GM19324 (cell line): ENCODE measurements at regions not wholly inside any gene's neighbourhood (a gene's known extent, or its start where the extent isn't known, plus 50 kb on each side); places are given as distances from the start of the nearest gene placed in this dataset.

ENCODE experiments used
- ATAC-seq: cut with Tn5 transposase; IDR thresholded peaks from one replicate; pipeline ENCODE4 v1.9.1; 2021; ENCODE audit warnings: mild to moderate bottlenecking, moderate library complexity; ENCODE audit not compliant: unreplicated experiment, low FRiP score

- no peak for ATAC-seq
Measured at GRCh38 chr11:129324533-129325175, 51.0 kb upstream of the BARX2 start.

- no peak for ATAC-seq
Measured at GRCh38 chr11:129323896-129324502, 51.6 kb upstream of the BARX2 start.

GRCh38 chr11:129322941-129323340 lies 52.7 kb upstream of the BARX2 start:
- no peak for ATAC-seq

GRCh38 chr11:129321076-129321475 lies 54.6 kb upstream of the BARX2 start:
- no peak for ATAC-seq

GRCh38 chr11:129320494-129320893 lies 55.2 kb upstream of the BARX2 start:
- ATAC-seq = no peak

- no peak for ATAC-seq
Measured at GRCh38 chr11:129319751-129320150, 55.9 kb upstream of the BARX2 start.

- ATAC-seq = no peak
Measured at GRCh38 chr11:129319201-129319600, 56.4 kb upstream of the BARX2 start.

- no peak for ATAC-seq
Measured at GRCh38 chr11:129317571-129317970, 58.1 kb upstream of the BARX2 start.

DNA sequence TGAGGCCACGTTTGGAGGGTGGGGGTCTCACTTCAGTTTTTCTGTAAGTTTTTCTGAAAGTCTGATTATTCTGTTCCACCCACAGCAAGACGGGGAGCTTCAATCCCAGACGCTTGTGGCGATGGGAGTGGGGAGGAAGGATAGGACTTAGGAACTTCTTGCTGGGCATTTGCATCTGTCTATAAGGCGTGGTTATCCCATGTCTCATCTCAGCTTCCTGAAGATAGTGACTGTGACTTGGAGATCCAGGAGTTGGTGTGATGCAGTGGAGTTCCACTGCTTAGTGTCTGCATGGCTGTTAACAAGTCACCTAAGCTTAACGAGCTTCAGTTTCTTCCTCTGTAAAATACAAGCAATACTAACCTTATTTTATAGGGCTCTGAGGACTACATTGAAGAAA lies 58.9 kb upstream of the BARX2 start:
- ATAC-seq = no peak

GRCh38 chr11:129315781-129316579 lies 59.7 kb upstream of the BARX2 start:
- no peak for ATAC-seq

GRCh38 chr11:129314371-129314770 lies 61.3 kb upstream of the BARX2 start:
- ATAC-seq = no peak

DNA sequence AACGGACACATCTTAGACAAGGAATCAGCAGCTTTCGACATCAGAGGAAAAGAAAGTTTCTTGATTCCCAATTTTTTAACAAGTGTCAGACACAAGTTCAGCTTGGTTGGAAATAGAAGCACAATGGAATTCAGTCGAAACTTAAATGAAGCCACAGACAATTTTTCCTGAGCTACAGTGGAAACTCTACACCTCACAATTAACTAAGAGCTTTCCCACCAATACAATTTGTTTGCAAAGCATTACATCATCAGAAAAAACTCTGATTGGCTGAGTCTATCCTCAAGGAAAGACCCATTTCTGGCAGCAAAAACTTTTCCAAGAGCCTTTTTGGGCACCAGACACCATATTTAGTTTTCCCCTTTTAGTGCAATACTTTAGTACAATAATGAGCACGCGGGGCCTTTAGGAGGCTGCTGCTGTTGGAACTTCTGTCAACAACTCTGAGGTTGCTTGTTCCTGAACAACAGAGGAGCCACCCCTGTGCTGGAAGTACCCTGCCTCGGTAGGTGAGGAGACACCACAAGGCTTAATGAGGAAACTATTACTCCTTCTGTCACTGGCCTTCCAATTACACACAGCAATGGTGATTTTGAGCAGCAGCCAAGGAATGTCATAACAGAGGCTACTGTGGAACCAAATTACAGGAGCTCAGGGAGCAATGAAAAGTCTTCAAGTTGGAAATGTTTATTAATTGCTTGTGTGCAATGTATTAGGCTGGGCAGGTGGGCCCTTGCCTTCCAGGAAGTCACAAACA lies 61.9 kb upstream of the BARX2 start:
- ATAC-seq = no peak

GRCh38 chr11:129312730-129313503 lies 62.7 kb upstream of the BARX2 start:
- no peak for ATAC-seq

GRCh38 chr11:129308241-129308865 lies 67.3 kb upstream of the BARX2 start:
- no peak for ATAC-seq

DNA sequence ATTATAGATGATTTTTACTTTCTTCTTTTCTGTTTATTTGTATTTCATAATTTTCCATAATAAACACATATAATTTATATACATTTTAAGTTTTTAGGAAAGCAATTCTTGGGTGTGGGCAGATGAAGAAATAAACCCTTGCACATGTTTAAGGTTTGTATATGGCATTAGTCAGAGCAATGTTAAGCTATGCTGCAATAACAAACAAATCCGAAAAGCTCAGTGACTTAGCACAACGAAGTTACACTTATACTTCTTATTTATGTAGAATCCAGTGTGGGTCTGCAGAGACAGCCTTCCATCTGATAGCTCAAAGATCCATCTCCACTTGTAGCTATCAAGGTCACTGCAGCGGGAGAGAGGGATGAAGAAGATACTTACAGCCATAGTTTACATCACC lies 68.5 kb upstream of the BARX2 start:
- no peak for ATAC-seq

DNA sequence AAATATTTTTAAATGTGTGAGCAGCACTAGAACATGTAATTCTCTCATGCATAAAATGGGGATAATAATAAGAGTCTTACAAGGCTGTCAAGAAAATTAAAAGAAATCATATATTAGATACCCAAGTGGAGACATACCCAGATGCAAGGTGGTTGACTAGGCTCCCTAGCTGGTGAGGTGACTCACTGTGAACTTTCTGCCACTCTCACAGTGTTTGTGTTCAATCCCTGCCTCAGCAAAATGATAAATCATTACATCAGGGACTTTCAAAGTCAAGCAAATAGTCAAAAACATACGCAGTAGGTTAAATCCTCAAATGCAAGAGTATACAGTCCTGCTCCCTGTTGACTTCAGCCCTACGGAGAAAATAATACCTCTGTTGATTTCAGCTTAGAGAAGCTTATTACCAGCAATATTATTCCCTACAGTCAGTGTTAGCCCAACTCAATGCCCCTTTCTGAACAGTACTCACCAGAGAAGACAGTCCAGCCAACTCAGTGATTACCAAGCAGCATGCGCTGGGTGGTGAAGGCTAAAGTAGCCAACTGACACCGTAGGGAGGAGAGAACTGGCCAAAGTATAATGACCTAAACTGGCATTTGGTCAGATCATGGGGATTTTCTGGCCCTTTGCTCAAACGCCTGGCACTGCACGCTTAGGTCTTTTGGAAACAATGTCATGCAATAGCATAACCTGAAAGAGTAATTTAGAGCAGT lies 73.1 kb upstream of the BARX2 start:
- ATAC-seq = no peak

DNA sequence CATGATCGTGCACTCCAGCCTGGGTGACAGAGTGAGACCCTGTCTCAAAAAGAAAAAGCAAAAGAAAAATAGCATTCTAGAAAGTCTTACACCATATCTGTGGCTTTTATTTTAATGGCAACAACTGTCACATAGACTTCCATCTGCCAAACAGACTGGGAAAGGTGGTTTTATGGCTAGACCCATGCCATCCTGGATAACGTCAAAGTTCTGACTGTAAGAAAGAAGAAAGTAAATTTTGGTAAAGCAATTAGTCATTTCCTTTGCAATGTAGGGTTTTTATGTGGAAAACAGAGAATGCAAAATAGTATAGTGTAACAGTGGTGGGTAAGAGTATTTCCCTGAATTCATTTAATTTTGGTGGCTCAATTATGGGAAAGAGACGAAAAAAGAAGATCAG lies 75.5 kb upstream of the BARX2 start:
- ATAC-seq = no peak

DNA sequence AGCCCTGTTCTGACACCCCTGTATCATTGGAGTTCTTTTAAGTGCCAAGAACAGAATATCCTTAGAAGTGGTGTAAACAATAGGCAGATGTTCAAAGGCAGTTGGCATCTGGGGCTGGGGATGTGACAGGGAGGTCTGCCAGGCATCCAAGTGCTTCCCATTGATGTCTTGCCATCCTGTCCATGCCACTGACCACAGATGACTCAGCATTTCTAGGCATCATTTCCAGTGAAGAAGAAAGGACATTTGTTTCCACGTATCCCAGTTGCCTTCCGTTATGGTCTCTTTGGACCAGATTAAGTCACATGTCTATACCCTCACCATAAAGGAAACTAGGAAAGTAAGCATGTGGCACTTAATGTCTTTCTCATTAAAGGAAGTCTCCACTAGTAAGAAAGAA lies 76.7 kb upstream of the BARX2 start:
- no peak for ATAC-seq

DNA sequence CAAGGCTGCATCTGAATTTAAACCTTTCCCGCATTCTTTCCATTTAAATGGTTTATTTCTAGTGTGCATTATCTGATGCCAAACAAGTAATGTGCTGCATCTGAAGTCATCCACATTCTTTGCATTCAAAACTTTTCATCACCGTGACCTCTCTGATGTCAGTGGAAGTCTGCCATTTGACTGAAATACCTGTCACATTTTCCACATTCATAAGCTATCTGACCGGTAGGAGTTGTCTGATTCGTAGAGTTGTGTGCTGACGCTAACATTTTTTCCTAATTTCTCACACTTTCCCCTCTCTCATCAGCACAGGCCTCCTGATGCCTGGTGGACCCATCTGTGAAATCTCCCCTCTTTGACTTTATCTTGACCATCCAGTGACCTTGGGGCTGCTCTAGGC lies 79.9 kb upstream of the BARX2 start:
- ATAC-seq = no peak
